Upper lobe of right lung (tissue), 1 donor: ENCODE measurements at regions not wholly inside any gene's neighbourhood (a gene's known extent, or its start where the extent isn't known, plus 50 kb on each side); places are given as distances from the start of the nearest gene placed in this dataset.

Experiments used
- ATAC-seq: fragments of 200-7000 bp; cut with Tn5 transposase; one replicate; pipeline ENCODE4 v1.9.1; 2020; ENCODE audit warnings: mild to moderate bottlenecking, moderate library complexity
- DNase-seq: peaks from one replicate; pipeline ENCODE4 v3.0.0-alpha.2; 2020
- H3K27ac ChIP-seq: fragments of 200-600 bp; one replicate; pipeline ENCODE4 v1.8.0; 2022
- H3K27me3 ChIP-seq: fragments of 200-600 bp; one replicate; pipeline ENCODE4 v1.8.0; 2022; ENCODE audit warnings: mild to moderate bottlenecking
- H3K36me3 ChIP-seq: fragments of 200-600 bp; one replicate; pipeline ENCODE4 v1.8.0; 2022
- H3K4me1 ChIP-seq: fragments of 200-600 bp; one replicate; pipeline ENCODE4 v1.8.0; 2022
- H3K4me3 ChIP-seq: fragments of 200-600 bp; one replicate; pipeline ENCODE4 v1.8.0; 2022; ENCODE audit warnings: mild to moderate bottlenecking
- H3K9me3 ChIP-seq: fragments of 200-600 bp; one replicate; pipeline ENCODE4 v1.8.0; 2022
- intact Hi-C: fragments of 100-400 bp; cut with DNase I; formaldehyde crosslinking; loops from one replicate; pipeline ENCODE4 v1.11.0; 2022
- TF ChIP-seq, protein P1 (sequence below): fragments of 200-600 bp; IDR thresholded peaks from one replicate; pipeline ENCODE4 v1.8.0; 2022; ENCODE audit warnings: antibody characterized with exemption
- donor health status: DM: no; HTN: yes; CAD: no; lungs with severe emphysema.

DNA sequence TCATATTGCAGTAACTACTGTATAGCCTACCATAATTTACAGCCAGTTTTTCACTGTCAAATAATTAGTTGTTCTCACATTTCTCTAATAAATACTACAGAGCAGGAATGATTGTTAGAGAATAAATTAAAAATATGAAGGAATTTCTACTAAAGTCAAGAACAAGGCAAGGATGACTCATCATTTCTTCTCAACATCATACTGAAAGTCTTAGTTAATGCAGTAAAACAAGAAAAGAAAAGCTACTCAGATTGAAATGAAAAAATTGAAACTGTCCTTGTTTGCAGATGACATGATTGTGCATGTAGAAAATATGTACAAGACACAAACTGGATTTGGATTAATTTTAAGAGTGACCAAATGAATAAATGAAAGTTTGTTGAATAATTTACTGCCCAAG lies 608.2 kb downstream of the NSUN3 start:
- H3K36me3 ChIP-seq = no peaks in the 10 kb centered on the region
- no peaks in the 10 kb centered on the region for H3K4me1 ChIP-seq
- H3K4me3 ChIP-seq = no peak overlapping the region
- no peaks in the 10 kb centered on the region for H3K27me3 ChIP-seq
- ATAC-seq = no peak
- no peaks in the 10 kb centered on the region for H3K9me3 ChIP-seq
- intact Hi-C loops = no loop called here
- H3K27ac ChIP-seq = no peak overlapping the region
- DNase-seq = no peak
- TF ChIP-seq, protein P1, sequence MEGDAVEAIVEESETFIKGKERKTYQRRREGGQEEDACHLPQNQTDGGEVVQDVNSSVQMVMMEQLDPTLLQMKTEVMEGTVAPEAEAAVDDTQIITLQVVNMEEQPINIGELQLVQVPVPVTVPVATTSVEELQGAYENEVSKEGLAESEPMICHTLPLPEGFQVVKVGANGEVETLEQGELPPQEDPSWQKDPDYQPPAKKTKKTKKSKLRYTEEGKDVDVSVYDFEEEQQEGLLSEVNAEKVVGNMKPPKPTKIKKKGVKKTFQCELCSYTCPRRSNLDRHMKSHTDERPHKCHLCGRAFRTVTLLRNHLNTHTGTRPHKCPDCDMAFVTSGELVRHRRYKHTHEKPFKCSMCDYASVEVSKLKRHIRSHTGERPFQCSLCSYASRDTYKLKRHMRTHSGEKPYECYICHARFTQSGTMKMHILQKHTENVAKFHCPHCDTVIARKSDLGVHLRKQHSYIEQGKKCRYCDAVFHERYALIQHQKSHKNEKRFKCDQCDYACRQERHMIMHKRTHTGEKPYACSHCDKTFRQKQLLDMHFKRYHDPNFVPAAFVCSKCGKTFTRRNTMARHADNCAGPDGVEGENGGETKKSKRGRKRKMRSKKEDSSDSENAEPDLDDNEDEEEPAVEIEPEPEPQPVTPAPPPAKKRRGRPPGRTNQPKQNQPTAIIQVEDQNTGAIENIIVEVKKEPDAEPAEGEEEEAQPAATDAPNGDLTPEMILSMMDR = no peak

DNA sequence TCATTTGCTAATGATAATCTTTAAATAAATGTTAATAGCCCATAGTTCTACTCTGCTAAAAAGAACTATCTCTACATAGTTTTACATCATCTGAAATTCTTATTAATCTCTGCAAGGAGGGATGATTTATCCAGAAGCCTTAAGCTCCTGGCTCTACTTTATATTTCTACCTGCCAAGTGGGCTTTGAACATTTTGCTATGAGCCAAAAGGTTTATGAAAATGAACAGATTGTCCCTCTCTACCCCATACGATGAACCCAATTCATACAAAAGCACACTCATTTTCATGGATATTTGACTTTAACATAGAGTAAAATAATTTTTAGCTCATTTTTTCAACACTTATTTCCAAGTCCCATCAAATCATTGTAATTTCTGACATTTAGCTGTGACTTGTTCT lies 611.0 kb downstream of the NSUN3 start:
- Histone ChIP-seq H3K9me3 (no peaks in the 10 kb centered on the region), H3K27me3 (no peaks in the 10 kb centered on the region), H3K4me3 (no peak overlapping the region), H3K4me1 (no peaks in the 10 kb centered on the region), H3K27ac (no peak overlapping the region), H3K36me3 (no peaks in the 10 kb centered on the region)
- intact Hi-C loops = no loop called here
- DNase-seq (no peak), ATAC-seq (no peak)
- TF ChIP-seq, protein P1 = no peak

GRCh38 chr3:94686208-94686607 lies 623.3 kb downstream of the NSUN3 start:
- intact Hi-C loops = no loop called here
- Histone ChIP-seq H3K4me1 (no peaks in the 10 kb centered on the region), H3K36me3 (no peaks in the 10 kb centered on the region), H3K27me3 (no peaks in the 10 kb centered on the region), H3K9me3 (peaks cover 4% of the 10 kb centered on the region), H3K4me3 (no peak overlapping the region), H3K27ac (no peak overlapping the region)
- ATAC-seq (no peak), DNase-seq (no peak)
- TF ChIP-seq, protein P1 = no peak

GRCh38 chr3:94693997-94694640 lies 631.3 kb downstream of the NSUN3 start:
- DNase-seq (no peak), ATAC-seq (no peak)
- intact Hi-C loops = no loop called here
- no peaks in the 10 kb centered on the region for H3K9me3 ChIP-seq
- H3K27ac ChIP-seq = no peak overlapping the region
- H3K27me3 ChIP-seq = no peaks in the 10 kb centered on the region
- TF ChIP-seq, protein P1 = no peak
- H3K4me1 ChIP-seq = no peaks in the 10 kb centered on the region
- H3K4me3 ChIP-seq = no peak overlapping the region
- H3K36me3 ChIP-seq = no peaks in the 10 kb centered on the region

DNA sequence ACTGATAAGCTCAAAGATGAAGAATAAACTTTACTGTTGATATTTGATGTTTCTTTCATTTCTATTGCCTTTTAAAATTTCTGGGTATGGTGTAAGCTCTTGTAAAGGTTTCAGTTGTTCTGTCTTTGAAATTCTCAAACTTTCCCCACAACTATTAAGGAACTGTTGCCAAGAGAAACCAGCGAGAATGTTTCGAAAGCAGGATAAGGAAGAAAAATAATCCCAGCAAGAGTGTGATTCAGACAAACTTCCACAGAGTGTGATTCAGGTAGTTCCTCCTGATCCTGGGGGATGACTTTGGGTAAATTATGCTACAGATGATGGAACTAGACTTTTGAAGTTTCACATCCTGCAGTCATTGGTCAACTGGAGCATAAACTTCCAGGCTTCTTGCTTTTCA lies 632.0 kb downstream of the NSUN3 start:
- H3K9me3 ChIP-seq = no peaks in the 10 kb centered on the region
- H3K27me3 ChIP-seq = no peaks in the 10 kb centered on the region
- TF ChIP-seq, protein P1 = no peak
- DNase-seq (no peak), ATAC-seq (no peak)
- intact Hi-C loops = no loop called here
- H3K27ac ChIP-seq = no peak overlapping the region
- H3K4me3 ChIP-seq = no peak overlapping the region
- H3K36me3 ChIP-seq = no peaks in the 10 kb centered on the region
- H3K4me1 ChIP-seq = no peaks in the 10 kb centered on the region

GRCh38 chr3:94704467-94704866 lies 641.6 kb downstream of the NSUN3 start:
- intact Hi-C loops = no loop called here
- ATAC-seq = no peak

More at GRCh38 chr3:94704467-94704866, 641.6 kb downstream of the NSUN3 start:
- Histone ChIP-seq H3K27ac (no peak overlapping the region), H3K9me3 (no peaks in the 10 kb centered on the region), H3K4me3 (no peak overlapping the region), H3K27me3 (no peaks in the 10 kb centered on the region), H3K36me3 (no peaks in the 10 kb centered on the region), H3K4me1 (no peaks in the 10 kb centered on the region)
- no peak for DNase-seq
- TF ChIP-seq, protein P1 = no peak
